NCI-H2029 treated with DMSO at 0.1 percent for 48 hours (cell line): ENCODE measurements at regions not wholly inside any gene's neighbourhood (a gene's known extent, or its start where the extent isn't known, plus 50 kb on each side); places are given as distances from the start of the nearest gene placed in this dataset.

Experiments
- DNase-seq: peaks from one replicate; lab custom pipeline; 2025; lab: John Stamatoyannopoulos, UW

DNA sequence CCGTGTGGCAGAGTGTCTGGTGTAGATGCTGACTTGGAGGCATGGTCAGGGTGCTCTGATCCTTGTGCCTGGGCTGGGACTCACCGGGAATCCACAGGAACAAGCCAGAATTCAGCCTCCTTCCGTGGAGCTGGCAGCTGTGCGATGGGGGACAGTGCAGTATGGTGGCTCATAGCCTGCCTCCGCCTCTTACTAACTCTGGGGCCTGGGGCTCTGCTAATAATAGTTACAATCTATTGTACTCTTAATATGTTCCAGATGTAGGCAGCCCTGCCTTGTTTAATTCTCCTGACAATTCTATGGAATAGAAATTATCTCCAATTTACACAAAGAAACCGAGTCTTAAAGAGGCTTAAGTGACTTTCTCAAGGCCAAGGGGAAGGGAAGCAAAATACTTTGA lies 77.6 kb downstream of the PCDH1 start:
- no peak for DNase-seq

DNA sequence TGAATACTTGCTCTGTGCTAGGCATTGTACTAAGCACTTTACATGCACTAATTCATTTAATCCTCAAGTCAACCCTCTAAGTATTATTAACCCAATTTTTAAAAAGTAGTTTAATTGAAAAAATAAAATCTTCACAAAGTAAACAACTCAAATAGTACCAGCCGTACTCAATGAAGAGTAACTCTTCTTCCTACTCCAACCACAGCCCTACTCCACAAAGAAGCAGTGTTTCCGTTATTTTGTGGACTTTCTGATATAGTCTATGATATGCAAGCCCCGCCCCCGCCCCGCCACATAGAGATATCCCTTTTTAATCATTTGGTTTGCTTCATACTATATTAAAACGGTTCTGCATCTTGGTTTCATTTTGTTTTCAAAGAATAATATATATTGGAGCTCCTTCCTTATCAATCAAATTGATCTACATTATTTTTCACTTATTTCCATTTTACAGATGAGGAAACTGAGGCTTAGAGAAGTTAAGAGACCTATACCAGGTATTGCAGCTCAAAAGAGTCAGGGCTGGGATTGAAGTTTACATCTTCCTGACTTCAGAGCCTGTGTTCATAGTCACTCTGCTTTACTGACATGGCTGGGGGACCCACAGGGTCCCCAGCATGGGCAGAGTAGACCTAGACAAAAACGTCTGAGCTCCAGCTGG lies 78.6 kb downstream of the PCDH1 start:
- DNase-seq, result no peak

DNA sequence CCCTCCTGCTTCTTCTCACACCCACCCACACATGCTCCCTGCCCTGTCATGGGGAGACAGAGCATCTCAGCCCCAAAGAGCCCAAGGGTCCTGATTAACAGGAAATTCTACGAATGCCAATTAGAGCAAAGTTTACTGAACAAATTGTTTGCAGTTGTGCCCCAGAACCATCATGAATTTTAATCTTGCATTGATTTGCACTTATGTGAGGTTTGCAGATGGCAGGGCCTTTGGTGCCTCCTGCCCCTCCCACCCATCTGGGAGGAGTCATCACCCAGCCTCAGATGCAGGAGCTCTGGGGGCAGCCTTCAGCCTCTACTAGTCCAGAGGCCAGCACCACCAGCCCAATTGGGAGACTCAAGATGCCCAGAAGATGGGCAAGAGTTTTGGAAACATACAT lies 80.8 kb downstream of the PCDH1 start:
- DNase-seq, result no peak

DNA sequence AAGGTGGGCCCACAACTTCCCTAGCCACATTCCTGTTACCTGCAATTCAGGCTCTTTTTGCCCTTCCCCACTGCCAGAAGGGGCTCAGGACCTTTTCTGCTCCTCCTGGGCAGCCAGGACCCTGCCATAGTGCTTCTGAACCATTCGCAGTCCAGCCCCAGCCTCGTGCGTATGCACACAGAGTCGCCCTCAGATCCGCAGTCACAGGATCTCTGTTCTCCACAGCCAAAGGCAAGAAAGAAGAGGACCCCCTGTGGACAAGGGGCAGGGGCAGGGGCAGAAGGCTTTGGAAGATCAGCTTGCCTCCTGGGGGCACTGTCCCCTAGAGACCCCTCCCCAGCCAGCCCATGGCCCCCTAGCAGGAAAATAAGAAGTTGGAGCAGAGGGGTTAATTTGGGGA lies 82.8 kb downstream of the PCDH1 start:
- no peak for DNase-seq

DNA sequence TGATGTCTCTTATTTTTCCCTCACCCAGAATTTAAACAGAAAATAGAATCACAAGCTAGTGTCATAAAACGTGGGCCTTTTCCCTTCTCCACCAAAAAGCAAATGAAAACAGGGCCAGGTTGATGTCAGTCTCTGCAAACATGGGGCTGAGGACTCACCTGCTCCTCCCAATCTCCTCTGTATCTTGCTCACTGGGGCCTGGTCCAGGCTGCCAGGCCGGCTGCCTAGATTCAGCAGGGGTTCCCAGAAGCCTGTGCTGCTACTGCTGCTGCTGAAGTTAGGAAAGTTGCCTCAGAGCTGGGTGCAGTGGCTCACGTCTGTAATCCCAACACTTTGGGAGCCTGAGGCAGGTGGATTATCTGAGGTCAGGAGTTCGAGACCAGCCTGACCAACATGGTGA lies 84.3 kb downstream of the PCDH1 start:
- DNase-seq, result no peak

DNA sequence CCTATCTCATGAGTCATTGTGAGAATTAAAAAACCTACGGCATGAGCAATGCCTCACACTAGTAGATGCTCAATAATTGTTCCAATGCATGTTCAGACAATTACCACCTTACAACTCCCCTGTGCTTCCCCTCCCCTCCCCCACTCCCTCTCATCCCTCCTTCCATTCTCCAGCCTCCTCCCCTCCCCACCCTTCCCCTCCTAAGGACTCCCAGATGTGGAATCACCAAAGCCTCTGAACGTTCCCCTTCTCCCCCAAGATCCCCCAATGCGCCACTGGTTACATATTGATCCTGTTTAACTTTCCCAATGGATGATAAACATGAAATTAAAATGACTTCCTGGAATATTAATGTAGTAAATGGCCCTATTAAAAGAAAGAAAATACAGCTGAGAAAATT lies 84.8 kb downstream of the PCDH1 start:
- DNase-seq, result no peak

DNA sequence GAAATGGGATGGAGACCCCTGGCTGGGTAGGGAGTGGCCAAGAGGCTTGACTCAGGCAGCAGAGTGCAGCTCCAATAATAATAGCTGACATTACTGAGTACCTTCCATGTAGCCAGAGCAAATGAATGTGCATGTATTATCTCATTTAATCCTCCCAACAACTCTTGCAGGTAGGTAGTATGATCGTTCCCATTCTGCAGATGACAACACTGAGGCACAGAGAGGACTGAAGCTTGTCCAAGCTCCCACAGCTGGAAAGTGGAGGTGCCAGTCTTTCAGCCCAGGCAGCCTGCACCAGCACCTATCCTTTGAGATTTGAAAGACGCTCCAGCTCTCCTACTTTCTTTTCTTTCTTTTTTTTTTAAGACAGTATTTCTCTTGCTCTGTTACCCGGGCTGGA lies 87.6 kb downstream of the PCDH1 start:
- no peak for DNase-seq

DNA sequence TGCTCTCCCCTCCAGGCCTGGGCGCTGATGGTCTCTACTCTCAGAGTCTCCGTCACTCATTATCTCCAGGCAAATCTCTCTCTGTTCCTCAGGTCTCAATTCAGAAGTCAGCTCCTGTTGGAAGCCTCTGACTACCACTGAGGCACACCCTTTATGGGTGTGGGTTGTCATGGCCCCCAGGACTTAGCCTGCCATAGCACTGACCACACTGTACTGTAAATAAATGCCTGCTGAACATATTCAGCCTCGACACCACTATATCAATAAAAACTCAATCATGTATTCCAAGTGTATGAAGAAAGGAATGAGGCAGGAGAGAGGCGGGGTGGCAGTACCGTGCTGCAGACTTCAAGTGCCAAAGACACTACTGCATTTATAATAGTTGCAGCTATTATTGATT lies 88.9 kb downstream of the PCDH1 start:
- no peak for DNase-seq

DNA sequence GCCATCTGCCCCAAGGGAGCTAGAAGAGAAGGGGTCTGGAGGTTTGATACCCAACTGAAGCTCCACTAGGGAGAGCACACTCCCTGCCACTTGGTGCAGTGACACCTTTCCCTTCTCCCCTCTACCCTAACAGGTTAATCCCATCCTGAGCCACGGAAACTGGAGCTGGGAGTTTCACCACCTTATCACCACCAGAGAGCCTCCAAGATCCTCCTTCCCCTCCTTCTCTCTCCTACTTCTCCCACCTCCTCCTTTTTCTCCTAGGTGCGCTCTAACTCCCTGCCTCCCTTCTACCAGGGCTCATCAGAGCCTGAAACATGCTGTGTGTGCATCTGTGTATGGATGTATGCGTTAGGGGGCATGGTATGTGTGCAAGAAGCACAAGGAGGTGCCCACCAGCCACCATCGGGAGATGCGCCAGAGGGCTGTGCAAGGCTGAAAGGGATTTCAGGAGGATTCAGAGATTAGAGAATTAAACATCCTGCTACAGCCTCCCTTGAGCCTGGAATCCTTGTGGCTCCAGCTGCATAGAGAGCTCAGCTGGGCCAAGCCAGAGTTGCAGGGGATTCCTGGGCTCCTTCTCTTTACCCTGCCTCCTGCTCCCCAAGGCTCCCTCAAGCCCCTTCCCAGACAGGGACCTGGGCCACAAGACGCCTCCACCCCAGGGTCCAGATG lies 89.8 kb downstream of the PCDH1 start:
- no peak for DNase-seq

DNA sequence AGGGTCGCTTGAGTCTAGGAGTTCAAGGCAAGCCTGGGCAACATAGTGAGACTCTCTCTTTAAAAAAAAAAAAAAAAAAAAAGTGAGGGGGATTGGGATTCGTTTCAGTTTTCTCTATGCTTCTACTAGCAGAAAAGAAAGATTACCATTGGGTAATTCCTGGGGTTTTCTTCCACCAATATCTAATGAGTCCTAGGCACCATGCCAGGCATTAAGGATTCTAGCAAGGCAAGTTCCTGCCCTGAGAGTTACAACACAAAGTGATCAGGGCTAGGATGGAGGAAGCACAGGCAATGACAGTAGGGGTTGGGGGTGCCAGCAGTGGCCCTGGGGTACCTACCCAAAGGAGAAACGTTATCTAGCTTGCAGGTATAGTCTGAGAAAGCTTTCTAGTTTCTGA lies 90.8 kb downstream of the PCDH1 start:
- DNase-seq, result no peak

DNA sequence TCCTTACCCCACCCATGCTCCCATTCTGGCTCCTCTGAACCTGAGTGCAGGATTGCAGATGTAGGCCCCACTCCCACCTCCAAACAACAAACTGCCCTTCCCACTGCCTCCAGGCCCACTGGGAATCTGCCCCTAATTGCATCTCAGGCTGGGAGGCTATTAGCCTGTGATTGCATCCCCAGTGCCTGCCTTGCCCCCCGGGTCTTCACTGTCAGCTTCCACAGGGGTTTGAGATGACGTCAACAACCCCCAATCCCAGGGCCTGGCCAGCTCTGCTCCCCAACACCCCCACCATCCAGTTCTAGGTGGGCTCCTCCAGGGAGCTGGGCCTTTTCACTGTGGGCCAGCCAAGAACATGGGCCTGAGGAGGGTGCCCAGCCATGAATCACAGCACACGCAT lies 91.5 kb downstream of the PCDH1 start:
- DNase-seq, result no peak

DNA sequence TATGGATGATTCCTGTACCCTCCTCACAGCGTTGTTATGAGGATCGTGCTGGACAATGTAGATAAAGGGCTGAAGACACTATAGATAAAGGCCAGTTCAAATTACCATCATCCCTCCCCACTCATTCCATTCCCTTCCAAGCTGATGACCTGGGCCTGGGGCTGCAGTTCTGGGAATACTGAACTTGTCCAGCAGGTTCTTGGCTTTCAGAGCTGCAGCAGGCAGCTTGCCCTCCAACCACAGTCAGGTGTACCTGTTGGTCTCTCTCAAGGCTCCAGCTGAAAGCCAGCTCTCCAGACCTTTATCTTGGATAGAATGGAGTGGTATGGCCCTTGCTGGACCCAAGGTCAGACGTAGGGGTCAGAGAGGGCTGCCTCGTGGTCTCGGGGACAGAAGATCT lies 92.5 kb downstream of the PCDH1 start:
- no peak for DNase-seq

DNA sequence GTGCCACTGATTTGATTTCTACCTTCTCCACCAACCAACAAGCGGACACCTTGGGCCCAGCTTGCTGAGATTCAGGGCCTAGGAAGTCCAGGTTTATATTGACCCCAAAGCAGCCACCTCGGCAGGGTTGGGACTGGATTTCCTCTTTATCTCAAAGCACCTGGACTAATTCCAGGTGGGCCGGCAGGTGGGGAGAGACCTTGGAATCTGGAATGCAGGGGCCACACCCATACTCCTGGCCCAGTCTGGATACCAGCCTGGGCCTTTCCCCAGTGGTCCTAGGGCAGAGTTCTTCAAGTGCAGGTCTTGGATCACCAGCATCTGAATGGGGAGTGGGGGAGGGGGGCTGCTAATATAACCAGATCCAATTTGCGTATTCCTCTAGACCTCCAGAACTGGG lies 93.1 kb downstream of the PCDH1 start:
- no peak for DNase-seq

DNA sequence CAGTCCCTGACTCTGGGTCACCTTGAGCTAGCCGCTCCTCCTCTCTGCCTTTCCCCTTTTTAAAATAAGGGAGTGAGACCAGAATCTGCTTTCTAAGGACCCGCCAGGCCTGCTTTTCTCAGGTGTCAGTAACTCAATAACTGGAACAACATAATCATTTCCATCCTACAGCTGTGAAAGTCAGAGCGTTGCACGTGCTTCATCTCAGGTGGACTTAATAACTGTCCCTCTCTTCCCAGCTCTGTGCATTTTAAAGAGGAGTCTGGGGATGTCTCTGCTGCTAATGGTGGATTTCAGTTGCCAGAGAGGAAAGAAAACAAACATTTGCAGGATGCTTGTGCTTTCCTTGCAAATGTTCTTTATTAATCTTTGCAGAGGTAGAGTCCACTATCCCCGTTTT lies 93.7 kb downstream of the PCDH1 start:
- DNase-seq, result no peak

DNA sequence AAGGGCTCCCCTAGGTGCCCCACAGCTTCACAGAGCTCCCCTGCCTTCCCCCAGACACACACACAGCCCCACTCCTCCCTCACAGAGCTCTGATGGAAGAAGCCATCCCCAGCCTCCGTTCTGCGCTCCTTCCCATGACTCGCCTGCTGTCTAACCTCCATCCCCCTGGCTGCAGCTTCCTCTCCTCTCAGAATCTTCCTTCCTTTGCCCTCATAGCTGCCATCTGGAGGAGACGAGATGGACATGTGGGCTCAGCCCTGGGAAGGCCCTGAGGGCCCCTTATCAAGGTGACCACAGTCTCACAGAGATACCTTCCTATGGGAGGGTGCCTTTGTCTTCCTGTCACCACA lies 94.3 kb downstream of the PCDH1 start:
- no peak for DNase-seq

DNA sequence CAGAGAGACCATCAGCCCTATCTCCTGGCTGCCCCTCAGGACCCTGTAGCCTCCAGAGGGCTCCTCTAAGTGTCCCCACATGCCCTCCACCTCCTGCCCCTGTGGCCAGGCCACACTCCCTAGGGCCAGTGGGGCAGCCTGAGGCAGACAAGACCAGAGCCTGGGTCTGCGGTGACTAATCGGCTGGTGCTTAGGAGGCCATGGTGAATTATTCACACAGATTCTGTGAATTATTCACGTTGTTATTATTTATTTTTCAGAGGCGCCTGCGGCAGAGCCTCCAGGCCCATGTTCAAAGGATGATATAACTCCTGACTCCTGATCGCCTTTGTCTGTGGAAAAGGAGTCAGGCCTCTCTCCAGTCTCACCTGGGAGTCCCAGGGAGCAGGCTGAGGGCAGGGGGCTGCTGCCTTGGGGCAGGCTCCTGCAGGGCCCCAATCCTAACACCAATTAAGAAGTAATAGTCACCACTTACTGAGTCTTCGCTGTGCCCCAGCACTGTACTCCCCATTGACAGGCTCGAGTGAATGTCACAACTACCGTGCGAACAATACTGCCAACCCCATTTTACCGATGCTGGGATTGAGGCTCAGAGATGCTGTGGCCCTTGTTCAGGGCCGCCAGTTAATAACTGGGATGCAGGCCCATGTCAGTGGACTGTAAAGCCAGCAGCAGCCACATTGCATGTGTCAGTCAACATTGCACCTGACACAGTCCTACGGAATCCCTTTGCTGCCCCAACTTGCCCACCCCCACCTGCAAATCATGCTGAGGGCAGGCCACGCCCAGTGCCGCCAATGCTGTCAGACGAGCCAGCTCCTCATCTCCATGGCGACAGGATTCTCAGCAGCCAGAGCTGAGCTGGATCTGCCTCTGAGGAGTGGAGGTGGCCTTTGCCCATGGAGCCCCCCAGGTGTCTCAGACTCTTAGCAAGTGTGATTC lies 94.9 kb downstream of the PCDH1 start:
- no peak for DNase-seq

DNA sequence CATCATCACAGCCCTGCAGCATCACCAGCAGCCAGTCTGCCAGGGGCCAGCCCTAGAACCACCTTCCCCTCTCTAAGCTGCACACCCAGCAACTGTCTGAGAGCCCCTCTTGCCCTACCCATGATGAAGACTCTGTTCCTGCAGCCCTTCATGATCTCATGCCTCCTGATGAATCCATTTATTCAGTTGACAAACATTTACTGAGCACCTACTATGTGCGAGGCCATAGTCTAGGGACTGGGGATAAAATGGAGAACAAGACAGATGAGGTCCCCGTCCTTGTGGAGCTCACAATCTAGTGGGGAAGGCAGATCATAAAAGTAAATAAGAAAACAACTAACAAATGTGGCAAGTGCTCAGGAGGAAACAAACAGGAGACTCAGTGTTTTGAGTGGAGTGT lies 96.3 kb downstream of the PCDH1 start:
- DNase-seq, result no peak

DNA sequence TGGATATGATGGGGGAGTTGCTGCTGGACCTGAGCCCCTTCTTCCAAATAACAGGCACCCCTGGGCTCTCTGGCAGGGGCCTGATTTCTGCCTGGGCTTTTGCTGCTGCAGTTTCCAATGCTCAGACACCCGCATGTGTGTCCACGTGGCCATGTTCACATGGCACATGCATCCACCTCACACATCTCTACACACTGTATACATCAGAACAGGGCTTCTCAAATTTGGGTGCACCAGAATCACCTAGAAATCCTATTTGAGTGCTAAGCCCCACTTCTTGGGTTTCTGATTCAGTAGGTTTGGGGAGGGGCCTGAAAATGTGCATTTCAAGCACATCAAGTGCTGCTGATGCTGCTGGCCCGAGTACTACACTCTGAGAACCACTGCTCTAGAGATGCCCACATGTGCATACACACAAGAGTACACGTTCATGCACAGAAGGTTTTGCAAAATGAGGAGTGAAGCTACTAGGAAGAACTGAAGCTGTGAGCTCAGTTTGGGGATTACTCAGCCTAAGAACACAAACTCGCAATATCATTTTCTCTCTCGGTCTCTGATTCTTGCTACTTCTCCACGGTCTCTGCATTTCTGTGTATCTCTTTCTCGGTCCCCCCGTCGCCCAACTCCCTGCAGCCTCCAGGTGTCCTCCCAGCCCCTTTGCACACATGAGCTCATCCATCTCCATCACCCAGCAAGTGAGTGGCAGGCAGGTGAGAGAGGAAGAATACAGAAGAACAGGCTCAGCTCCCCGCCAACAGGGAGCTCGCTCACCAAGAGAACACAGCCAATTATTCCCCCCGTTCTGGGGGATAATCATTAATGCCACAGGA lies 97.0 kb downstream of the PCDH1 start:
- DNase-seq, result no peak

DNA sequence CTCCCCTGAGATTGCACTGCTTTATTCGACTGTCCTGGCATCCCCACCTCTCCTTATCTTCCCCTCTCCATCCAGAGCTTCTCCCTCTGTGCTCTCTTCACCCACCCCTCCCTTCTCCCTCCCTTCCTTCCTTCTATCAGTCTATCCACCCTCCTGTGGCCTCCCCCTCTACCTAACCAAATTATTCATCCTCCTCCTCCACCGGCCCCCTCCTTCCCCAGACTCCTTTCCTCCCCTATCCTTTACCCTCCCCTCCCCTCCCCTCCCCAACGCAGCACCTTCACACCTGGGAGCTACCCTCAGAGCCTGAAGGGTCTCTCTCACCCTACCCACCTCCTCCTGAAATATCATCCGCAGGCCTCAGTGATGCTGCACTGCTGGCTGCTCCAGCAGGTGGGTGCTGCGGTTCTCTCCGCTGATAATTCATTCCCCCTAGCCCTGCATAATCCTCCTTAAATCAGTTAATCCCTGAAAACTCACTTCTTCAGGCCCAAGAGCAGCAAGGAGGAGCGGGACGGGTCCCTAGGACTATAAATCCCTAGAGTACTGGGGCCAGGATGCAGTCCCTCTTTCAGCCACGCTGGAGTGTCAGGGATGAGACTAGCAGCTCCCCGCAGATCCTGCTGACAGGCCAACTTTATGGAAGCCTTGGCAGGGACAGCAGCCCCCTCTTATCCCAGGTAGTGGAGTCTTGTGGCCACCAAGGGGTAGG lies 97.8 kb downstream of the PCDH1 start:
- no peak for DNase-seq

DNA sequence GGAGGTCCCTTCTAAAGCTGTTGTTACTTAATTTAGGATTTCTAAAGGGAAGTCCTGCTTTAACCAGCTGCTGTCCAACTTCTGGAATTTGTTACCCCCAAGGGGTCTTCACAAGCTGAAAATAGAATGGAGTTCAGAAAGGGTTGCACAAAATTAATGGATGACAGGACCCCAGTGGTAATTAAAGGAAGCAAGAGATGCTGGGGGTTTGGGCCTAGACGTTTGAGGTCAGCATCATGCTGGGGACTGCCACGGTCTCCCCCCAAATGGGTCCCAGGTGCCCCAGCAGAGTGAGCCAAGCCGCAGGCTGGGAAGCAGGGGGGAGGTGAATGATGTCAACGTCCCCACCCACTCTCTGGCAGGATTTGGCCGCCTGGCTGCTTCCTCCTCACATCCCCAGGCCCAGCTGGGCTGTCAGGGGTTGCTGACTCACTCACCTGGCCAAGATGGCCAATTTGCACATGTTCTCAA lies 97.5 kb upstream of the ARAP3 start:
- no peak for DNase-seq

DNA sequence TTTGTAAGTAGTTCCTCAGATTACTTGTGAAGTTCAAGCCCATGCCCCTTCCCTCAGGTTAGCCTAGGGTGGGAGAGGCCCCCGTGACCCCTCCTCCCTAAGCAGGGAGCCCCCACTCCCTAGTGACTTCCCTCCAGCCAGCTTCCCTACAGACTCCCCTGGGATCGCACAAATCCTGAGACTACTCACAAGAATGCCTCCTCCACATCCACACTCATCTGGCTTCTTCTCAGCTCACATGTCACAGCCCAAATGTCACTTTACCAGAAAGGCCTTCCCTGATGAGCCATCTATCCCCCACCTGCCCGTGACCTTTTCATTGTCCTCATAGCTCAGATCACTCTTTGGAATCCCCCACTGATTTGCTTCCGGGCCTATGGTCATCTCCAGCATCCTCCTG lies 96.7 kb upstream of the ARAP3 start:
- no peak for DNase-seq

DNA sequence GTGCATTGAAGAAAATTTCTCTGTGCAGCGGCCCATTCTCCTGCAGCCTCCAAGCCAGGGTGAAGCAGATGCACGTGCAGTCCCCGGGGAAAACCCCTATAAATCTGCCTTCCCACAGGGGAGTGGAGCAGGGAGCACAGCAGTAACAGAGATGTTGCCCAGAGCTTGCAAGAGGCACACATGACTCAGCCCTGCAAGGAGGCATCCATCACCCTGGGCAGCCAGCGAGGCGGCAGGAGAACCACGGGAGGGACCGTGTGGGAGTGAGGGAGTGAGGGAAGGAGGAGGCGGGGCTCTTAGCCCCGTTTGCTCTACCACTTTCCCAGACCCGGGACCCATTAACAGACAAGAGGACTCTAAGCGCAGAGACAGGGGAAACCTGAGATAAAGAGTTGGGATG lies 96.2 kb upstream of the ARAP3 start:
- DNase-seq, result no peak
